Immature natural killer cell (primary cell): ENCODE measurements at regions not wholly inside any gene's neighbourhood (a gene's known extent, or its start where the extent isn't known, plus 50 kb on each side); places are given as distances from the start of the nearest gene placed in this dataset.
A peak's percentile ranks its signal among the peaks of the same experiment; 100 is the strongest.
"Not testable (repeated sequence)": the region's sequence is repeated elsewhere in the genome, so short reads cannot be mapped to it uniquely, and the experiment has no call there.

Experiments used
- DNase-seq, 3 donors: peaks; one replicate each; pipeline ENCODE4 v3.0.0; 2022; ENCODE audit warnings: mixed read lengths in 1 of 3
- H3K27ac Mint-ChIP-seq, 6 donors: one replicate each; pipeline ENCODE4 v1.8.0; 2020; ENCODE audit warnings: mixed read lengths in 6 of 6, mild to moderate bottlenecking in 5 of 6, inconsistent platforms in 4 of 6, moderate library complexity in 3 of 6
- H3K27me3 Mint-ChIP-seq, 3 donors: one replicate each; pipeline ENCODE4 v1.8.0; 2020 to 2021; ENCODE audit warnings: low read depth in 3 of 3, mild to moderate bottlenecking in 3 of 3, mixed read lengths in 3 of 3, moderate library complexity in 3 of 3, inconsistent platforms in 1 of 3
- H3K36me3 Mint-ChIP-seq, 3 donors: one replicate each; pipeline ENCODE4 v1.8.0; 2020; ENCODE audit warnings: mixed read lengths in 3 of 3, inconsistent platforms in 2 of 3, mild to moderate bottlenecking in 2 of 3
- H3K4me1 Mint-ChIP-seq, 2 donors: one replicate each; pipeline ENCODE4 v1.8.0; 2020; ENCODE audit warnings: inconsistent platforms in 2 of 2, mild to moderate bottlenecking in 2 of 2, mixed read lengths in 2 of 2, moderate library complexity in 1 of 2
- H3K4me3 Mint-ChIP-seq, 5 donors: one replicate each; pipeline ENCODE4 v1.8.0; 2020; ENCODE audit warnings: mild to moderate bottlenecking in 5 of 5, mixed read lengths in 5 of 5, inconsistent platforms in 3 of 5, moderate library complexity in 3 of 5
- H3K9me3 Mint-ChIP-seq, 6 donors: one replicate each; pipeline ENCODE4 v1.8.0; 2020; ENCODE audit warnings: mild to moderate bottlenecking in 6 of 6, mixed read lengths in 6 of 6, inconsistent platforms in 4 of 6, moderate library complexity in 3 of 6

GRCh38 chrY:7342732-7343131 is 431.2 kb upstream of the AMELY start:
- H3K4me3 Mint-ChIP-seq, H3K36me3 Mint-ChIP-seq, H3K9me3 Mint-ChIP-seq, H3K27me3 Mint-ChIP-seq, DNase-seq, H3K27ac Mint-ChIP-seq, H3K4me1 Mint-ChIP-seq: not testable (repeated sequence)

GRCh38 chrY:7339391-7340087 is 428.0 kb upstream of the AMELY start:
- H3K27me3 Mint-ChIP-seq, result peaks cover 0 to 2% (median 0%) of the 10 kb centered on the region in 3 donors
- no peaks in the 10 kb centered on the region for H3K9me3 Mint-ChIP-seq
- H3K4me1 Mint-ChIP-seq, result no peaks in the 10 kb centered on the region
- peaks cover 0 to 7% (median 0%) of the 10 kb centered on the region in 3 donors for H3K36me3 Mint-ChIP-seq
- peak overlapping the region in 1 of 6 donors; percentile 82 for H3K27ac Mint-ChIP-seq
- H3K4me3 Mint-ChIP-seq, result peak overlapping the region in 1 of 5 donors; percentile 68
- DNase-seq, result no peak

GRCh38 chrY:7336023-7336873 is 424.7 kb upstream of the AMELY start:
- Mint-ChIP-seq H3K27ac (no peak overlapping the region), H3K9me3 (no peaks in the 10 kb centered on the region), H3K4me3 (no peak overlapping the region), H3K4me1 (no peaks in the 10 kb centered on the region), H3K27me3 (peaks cover 0 to 1% (median 0%) of the 10 kb centered on the region in 3 donors), H3K36me3 (no peaks in the 10 kb centered on the region)
- no peak for DNase-seq

GRCh38 chrY:7334449-7334848 is 422.9 kb upstream of the AMELY start:
- DNase-seq, result no peak
- H3K9me3 Mint-ChIP-seq, result no peaks in the 10 kb centered on the region
- H3K4me3 Mint-ChIP-seq, result no peak overlapping the region
- no peak overlapping the region for H3K27ac Mint-ChIP-seq
- H3K4me1 Mint-ChIP-seq, result no peaks in the 10 kb centered on the region
- no peaks in the 10 kb centered on the region for H3K36me3 Mint-ChIP-seq
- H3K27me3 Mint-ChIP-seq, result peaks cover 0 to 1% (median 0%) of the 10 kb centered on the region in 3 donors

- H3K27me3 Mint-ChIP-seq, result no peaks in the 10 kb centered on the region
- no peaks in the 10 kb centered on the region for H3K9me3 Mint-ChIP-seq
- DNase-seq, result no peak
- peak overlapping the region in 1 of 6 donors; percentile 82 for H3K27ac Mint-ChIP-seq
- no peaks in the 10 kb centered on the region for H3K4me1 Mint-ChIP-seq
- H3K36me3 Mint-ChIP-seq, result no peaks in the 10 kb centered on the region
- H3K4me3 Mint-ChIP-seq, result peak overlapping the region in 1 of 5 donors; percentile 24
Measured at GRCh38 chrY:7326296-7327246, 415.0 kb upstream of the AMELY start.

- Mint-ChIP-seq H3K4me3 (no peak overlapping the region), H3K27me3 (no peaks in the 10 kb centered on the region), H3K36me3 (no peaks in the 10 kb centered on the region), H3K27ac (no peak overlapping the region), H3K9me3 (no peaks in the 10 kb centered on the region), H3K4me1 (no peaks in the 10 kb centered on the region)
- DNase-seq, result no peak
Measured at GRCh38 chrY:7325531-7325930, 414.0 kb upstream of the AMELY start.

- Mint-ChIP-seq H3K9me3 (no peaks in the 10 kb centered on the region), H3K27ac (no peak overlapping the region), H3K4me1 (no peaks in the 10 kb centered on the region), H3K36me3 (no peaks in the 10 kb centered on the region), H3K4me3 (no peak overlapping the region), H3K27me3 (no peaks in the 10 kb centered on the region)
- no peak for DNase-seq
Measured at GRCh38 chrY:7320751-7321150, 409.2 kb upstream of the AMELY start.

GRCh38 chrY:7320171-7320570 is 408.6 kb upstream of the AMELY start:
- H3K36me3 Mint-ChIP-seq, H3K4me3 Mint-ChIP-seq, H3K27me3 Mint-ChIP-seq, H3K4me1 Mint-ChIP-seq, DNase-seq, H3K9me3 Mint-ChIP-seq: not testable (repeated sequence)
- H3K27ac Mint-ChIP-seq, result peak overlapping the region in 1 of 6 donors; percentile 53

- no peaks in the 10 kb centered on the region for H3K36me3 Mint-ChIP-seq
- H3K27ac Mint-ChIP-seq, result no peak overlapping the region
- no peaks in the 10 kb centered on the region for H3K4me1 Mint-ChIP-seq
- no peak for DNase-seq
- no peak overlapping the region for H3K4me3 Mint-ChIP-seq
- H3K9me3 Mint-ChIP-seq, result no peaks in the 10 kb centered on the region
- no peaks in the 10 kb centered on the region for H3K27me3 Mint-ChIP-seq
Measured at GRCh38 chrY:7318122-7318521, 406.6 kb upstream of the AMELY start.

GRCh38 chrY:7317571-7317970 is 406.0 kb upstream of the AMELY start:
- H3K4me1 Mint-ChIP-seq, result no peaks in the 10 kb centered on the region
- H3K4me3 Mint-ChIP-seq, result no peak overlapping the region
- H3K27me3 Mint-ChIP-seq, result no peaks in the 10 kb centered on the region
- peak overlapping the region in 1 of 6 donors; percentile 59 for H3K27ac Mint-ChIP-seq
- DNase-seq, result no peak
- no peaks in the 10 kb centered on the region for H3K36me3 Mint-ChIP-seq
- H3K9me3 Mint-ChIP-seq, result no peaks in the 10 kb centered on the region

GRCh38 chrY:7310482-7311269 is 399.1 kb upstream of the AMELY start:
- no peak for DNase-seq
- peak overlapping the region in 1 of 5 donors; percentile 43 for H3K4me3 Mint-ChIP-seq
- no peaks in the 10 kb centered on the region for H3K9me3 Mint-ChIP-seq
- no peaks in the 10 kb centered on the region for H3K4me1 Mint-ChIP-seq
- no peaks in the 10 kb centered on the region for H3K36me3 Mint-ChIP-seq
- peak overlapping the region in 1 of 6 donors; percentile 38 for H3K27ac Mint-ChIP-seq
- H3K27me3 Mint-ChIP-seq, result no peaks in the 10 kb centered on the region

GRCh38 chrY:7308816-7309215 is 397.3 kb upstream of the AMELY start:
- Mint-ChIP-seq H3K4me1 (no peaks in the 10 kb centered on the region), H3K27me3 (no peaks in the 10 kb centered on the region), H3K9me3 (no peaks in the 10 kb centered on the region), H3K4me3 (no peak overlapping the region), H3K27ac (no peak overlapping the region), H3K36me3 (peaks cover 0 to 6% (median 0%) of the 10 kb centered on the region in 3 donors)
- no peak for DNase-seq

GRCh38 chrY:7302306-7302705 is 390.8 kb upstream of the AMELY start:
- no peak overlapping the region for H3K27ac Mint-ChIP-seq
- peaks cover 0 to 9% (median 0%) of the 10 kb centered on the region in 3 donors for H3K36me3 Mint-ChIP-seq
- no peaks in the 10 kb centered on the region for H3K27me3 Mint-ChIP-seq
- no peak overlapping the region for H3K4me3 Mint-ChIP-seq
- DNase-seq, result no peak
- H3K9me3 Mint-ChIP-seq, result no peaks in the 10 kb centered on the region
- no peaks in the 10 kb centered on the region for H3K4me1 Mint-ChIP-seq
